Peyer's patch (tissue), 4 donors: ENCODE measurements at regions not wholly inside any gene's neighbourhood (a gene's known extent, or its start where the extent isn't known, plus 50 kb on each side); places are given as distances from the start of the nearest gene placed in this dataset.

ENCODE experiments used
- CTCF ChIP-seq, 6 experiments: fragments of 450-650 bp in 4 of 6; fragments of 200-600 bp in 2 of 6; sonication (generic) in 1 of 6; IDR thresholded peaks; one replicate each; pipeline ENCODE4 v1.5.1; 2017 to 2019; ENCODE audit warnings: antibody characterized with exemption in 6 of 6, mild to moderate bottlenecking in 3 of 6, moderate library complexity in 1 of 6
- POLR2A ChIP-seq, 2 donors: fragments of 450-650 bp; IDR thresholded peaks; one replicate each; pipeline ENCODE4 v1.5.1; 2017; ENCODE audit warnings: antibody characterized with exemption in 2 of 2, mild to moderate bottlenecking in 2 of 2, moderate library complexity in 2 of 2

DNA sequence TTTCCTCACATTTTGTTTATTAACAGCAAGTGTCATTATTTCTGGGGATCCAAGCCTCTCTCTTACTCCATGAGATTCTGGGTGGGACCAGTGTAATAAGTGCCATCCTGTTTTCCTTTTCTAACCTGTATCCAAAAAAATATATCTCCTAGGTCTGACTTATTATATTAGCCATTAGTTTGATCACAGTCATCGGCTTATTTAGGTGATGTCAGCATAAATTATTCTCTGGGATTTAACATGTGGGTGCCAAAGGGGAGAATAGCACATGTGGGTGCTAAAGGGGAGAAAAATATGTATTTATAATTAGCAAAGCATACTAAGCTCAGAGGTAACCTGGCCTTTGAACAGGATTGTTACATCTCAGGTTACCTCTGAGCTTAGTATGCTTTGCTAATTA lies 293.8 kb upstream of the SEMA3D start:
- TF ChIP-seq CTCF (IDR thresholded peaks at IDR 0.05) (no peak), POLR2A (IDR thresholded peaks at IDR 0.05) (no peak)
